ENCODE measurements at regions not wholly inside any gene's neighbourhood (a gene's known extent, or its start where the extent isn't known, plus 50 kb on each side); places are given as distances from the start of the nearest gene placed in this dataset.

- no peak overlapping the region for H3K27ac ChIP-seq (ENCODE audit: low read depth, low read length)
- H3K36me3 ChIP-seq (ENCODE audit: control insufficient read depth in 3 of 3, insufficient read depth in 3 of 3, low read length in 3 of 3) = no peaks in the 10 kb centered on the region
- H3K9ac ChIP-seq (ENCODE audit: low read depth in 1 of 3, low read length in 3 of 3) = no peak overlapping the region
- H3K9me3 ChIP-seq (ENCODE audit: control insufficient read depth in 3 of 3, low read length in 3 of 3) = no peaks in the 10 kb centered on the region
- H3K4me3 ChIP-seq (ENCODE audit: low read length in 3 of 3) = no peak overlapping the region
- peaks cover 3 to 9% (median 8%) of the 10 kb centered on the region in 3 donors for H3K4me1 ChIP-seq (ENCODE audit: control insufficient read depth in 3 of 3, insufficient read depth in 3 of 3, low read length in 3 of 3)
- H3K27me3 ChIP-seq (ENCODE audit: control insufficient read depth in 3 of 3, insufficient read depth in 3 of 3, low read length in 3 of 3) = no peaks in the 10 kb centered on the region
These were observed 72.8 kb upstream of the PLCL2 start for GRCh38 chr3:16811950-16812349.

- no peak overlapping the region for H3K4me3 ChIP-seq (ENCODE audit: low read length in 3 of 3)
- H3K27me3 ChIP-seq (ENCODE audit: control insufficient read depth in 3 of 3, insufficient read depth in 3 of 3, low read length in 3 of 3) = no peaks in the 10 kb centered on the region
- peaks cover 0 to 7% (median 5%) of the 10 kb centered on the region in 3 donors for H3K4me1 ChIP-seq (ENCODE audit: control insufficient read depth in 3 of 3, insufficient read depth in 3 of 3, low read length in 3 of 3)
- H3K36me3 ChIP-seq (ENCODE audit: control insufficient read depth in 3 of 3, insufficient read depth in 3 of 3, low read length in 3 of 3) = no peaks in the 10 kb centered on the region
- no peak overlapping the region for H3K9ac ChIP-seq (ENCODE audit: low read depth in 1 of 3, low read length in 3 of 3)
- H3K9me3 ChIP-seq (ENCODE audit: control insufficient read depth in 3 of 3, low read length in 3 of 3) = no peaks in the 10 kb centered on the region
- H3K27ac ChIP-seq (ENCODE audit: low read depth, low read length) = no peak overlapping the region
These were observed 71.4 kb upstream of the PLCL2 start for GRCh38 chr3:16813336-16813735.

GRCh38 chr3:16816048-16816780, 68.5 kb upstream of the PLCL2 start:
- H3K9ac ChIP-seq (ENCODE audit: low read depth in 1 of 3, low read length in 3 of 3) = no peak overlapping the region
- no peaks in the 10 kb centered on the region for H3K9me3 ChIP-seq (ENCODE audit: control insufficient read depth in 3 of 3, low read length in 3 of 3)
- H3K36me3 ChIP-seq (ENCODE audit: control insufficient read depth in 3 of 3, insufficient read depth in 3 of 3, low read length in 3 of 3) = no peaks in the 10 kb centered on the region
- H3K27ac ChIP-seq (ENCODE audit: low read depth, low read length) = no peak overlapping the region
- no peaks in the 10 kb centered on the region for H3K27me3 ChIP-seq (ENCODE audit: control insufficient read depth in 3 of 3, insufficient read depth in 3 of 3, low read length in 3 of 3)
- no peak overlapping the region for H3K4me3 ChIP-seq (ENCODE audit: low read length in 3 of 3)
- H3K4me1 ChIP-seq (ENCODE audit: control insufficient read depth in 3 of 3, insufficient read depth in 3 of 3, low read length in 3 of 3) = no peaks in the 10 kb centered on the region

- Histone ChIP-seq H3K9ac (ENCODE audit: low read depth in 1 of 3, low read length in 3 of 3) (no peak overlapping the region), H3K4me1 (ENCODE audit: control insufficient read depth in 3 of 3, insufficient read depth in 3 of 3, low read length in 3 of 3) (no peaks in the 10 kb centered on the region), H3K27ac (ENCODE audit: low read depth, low read length) (no peak overlapping the region), H3K36me3 (ENCODE audit: control insufficient read depth in 3 of 3, insufficient read depth in 3 of 3, low read length in 3 of 3) (no peaks in the 10 kb centered on the region), H3K9me3 (ENCODE audit: control insufficient read depth in 3 of 3, low read length in 3 of 3) (no peaks in the 10 kb centered on the region), H3K27me3 (ENCODE audit: control insufficient read depth in 3 of 3, insufficient read depth in 3 of 3, low read length in 3 of 3) (no peaks in the 10 kb centered on the region), H3K4me3 (ENCODE audit: low read length in 3 of 3) (no peak overlapping the region)
These were observed 67.6 kb upstream of the PLCL2 start for GRCh38 chr3:16817197-16817596.

GRCh38 chr3:16818194-16818593, 66.6 kb upstream of the PLCL2 start:
- Histone ChIP-seq H3K36me3 (ENCODE audit: control insufficient read depth in 3 of 3, insufficient read depth in 3 of 3, low read length in 3 of 3) (no peaks in the 10 kb centered on the region), H3K4me1 (ENCODE audit: control insufficient read depth in 3 of 3, insufficient read depth in 3 of 3, low read length in 3 of 3) (no peaks in the 10 kb centered on the region), H3K27me3 (ENCODE audit: control insufficient read depth in 3 of 3, insufficient read depth in 3 of 3, low read length in 3 of 3) (no peaks in the 10 kb centered on the region), H3K9ac (ENCODE audit: low read depth in 1 of 3, low read length in 3 of 3) (no peak overlapping the region), H3K4me3 (ENCODE audit: low read length in 3 of 3) (no peak overlapping the region), H3K9me3 (ENCODE audit: control insufficient read depth in 3 of 3, low read length in 3 of 3) (no peaks in the 10 kb centered on the region), H3K27ac (ENCODE audit: low read depth, low read length) (no peak overlapping the region)

GRCh38 chr3:16818945-16819344, 65.8 kb upstream of the PLCL2 start:
- Histone ChIP-seq H3K9me3 (ENCODE audit: control insufficient read depth in 3 of 3, low read length in 3 of 3) (no peaks in the 10 kb centered on the region), H3K27me3 (ENCODE audit: control insufficient read depth in 3 of 3, insufficient read depth in 3 of 3, low read length in 3 of 3) (no peaks in the 10 kb centered on the region), H3K27ac (ENCODE audit: low read depth, low read length) (no peak overlapping the region), H3K4me1 (ENCODE audit: control insufficient read depth in 3 of 3, insufficient read depth in 3 of 3, low read length in 3 of 3) (no peaks in the 10 kb centered on the region), H3K9ac (ENCODE audit: low read depth in 1 of 3, low read length in 3 of 3) (no peak overlapping the region), H3K4me3 (ENCODE audit: low read length in 3 of 3) (no peak overlapping the region), H3K36me3 (ENCODE audit: control insufficient read depth in 3 of 3, insufficient read depth in 3 of 3, low read length in 3 of 3) (no peaks in the 10 kb centered on the region)

- H3K27ac ChIP-seq (ENCODE audit: low read depth, low read length) = no peak overlapping the region
- H3K9ac ChIP-seq (ENCODE audit: low read depth in 1 of 3, low read length in 3 of 3) = no peak overlapping the region
- no peaks in the 10 kb centered on the region for H3K9me3 ChIP-seq (ENCODE audit: control insufficient read depth in 3 of 3, low read length in 3 of 3)
- no peak overlapping the region for H3K4me3 ChIP-seq (ENCODE audit: low read length in 3 of 3)
- H3K4me1 ChIP-seq (ENCODE audit: control insufficient read depth in 3 of 3, insufficient read depth in 3 of 3, low read length in 3 of 3) = no peaks in the 10 kb centered on the region
- no peaks in the 10 kb centered on the region for H3K36me3 ChIP-seq (ENCODE audit: control insufficient read depth in 3 of 3, insufficient read depth in 3 of 3, low read length in 3 of 3)
- H3K27me3 ChIP-seq (ENCODE audit: control insufficient read depth in 3 of 3, insufficient read depth in 3 of 3, low read length in 3 of 3) = no peaks in the 10 kb centered on the region
These were observed 64.3 kb upstream of the PLCL2 start for GRCh38 chr3:16820485-16820884.

GRCh38 chr3:16821053-16821452, 63.7 kb upstream of the PLCL2 start:
- Histone ChIP-seq H3K27ac (ENCODE audit: low read depth, low read length) (no peak overlapping the region), H3K9ac (ENCODE audit: low read depth in 1 of 3, low read length in 3 of 3) (no peak overlapping the region)

GRCh38 chr3:16824081-16824696, 60.6 kb upstream of the PLCL2 start:
- Histone ChIP-seq H3K4me3 (ENCODE audit: low read length in 3 of 3) (no peak overlapping the region), H3K9ac (ENCODE audit: low read depth in 1 of 3, low read length in 3 of 3) (no peak overlapping the region), H3K27me3 (ENCODE audit: control insufficient read depth in 3 of 3, insufficient read depth in 3 of 3, low read length in 3 of 3) (no peaks in the 10 kb centered on the region), H3K9me3 (ENCODE audit: control insufficient read depth in 3 of 3, low read length in 3 of 3) (no peaks in the 10 kb centered on the region), H3K36me3 (ENCODE audit: control insufficient read depth in 3 of 3, insufficient read depth in 3 of 3, low read length in 3 of 3) (no peaks in the 10 kb centered on the region), H3K4me1 (ENCODE audit: control insufficient read depth in 3 of 3, insufficient read depth in 3 of 3, low read length in 3 of 3) (no peaks in the 10 kb centered on the region), H3K27ac (ENCODE audit: low read depth, low read length) (no peak overlapping the region)

More at GRCh38 chr3:16821053-16821452, 63.7 kb upstream of the PLCL2 start:
- Histone ChIP-seq H3K9me3 (ENCODE audit: control insufficient read depth in 3 of 3, low read length in 3 of 3) (no peaks in the 10 kb centered on the region), H3K4me3 (ENCODE audit: low read length in 3 of 3) (no peak overlapping the region), H3K36me3 (ENCODE audit: control insufficient read depth in 3 of 3, insufficient read depth in 3 of 3, low read length in 3 of 3) (no peaks in the 10 kb centered on the region), H3K27me3 (ENCODE audit: control insufficient read depth in 3 of 3, insufficient read depth in 3 of 3, low read length in 3 of 3) (no peaks in the 10 kb centered on the region), H3K4me1 (ENCODE audit: control insufficient read depth in 3 of 3, insufficient read depth in 3 of 3, low read length in 3 of 3) (no peaks in the 10 kb centered on the region)

GRCh38 chr3:16825617-16826204, 59.0 kb upstream of the PLCL2 start:
- Histone ChIP-seq H3K27me3 (ENCODE audit: control insufficient read depth in 3 of 3, insufficient read depth in 3 of 3, low read length in 3 of 3) (no peaks in the 10 kb centered on the region), H3K27ac (ENCODE audit: low read depth, low read length) (no peak overlapping the region), H3K4me3 (ENCODE audit: low read length in 3 of 3) (no peak overlapping the region), H3K9ac (ENCODE audit: low read depth in 1 of 3, low read length in 3 of 3) (no peak overlapping the region), H3K4me1 (ENCODE audit: control insufficient read depth in 3 of 3, insufficient read depth in 3 of 3, low read length in 3 of 3) (no peaks in the 10 kb centered on the region), H3K36me3 (ENCODE audit: control insufficient read depth in 3 of 3, insufficient read depth in 3 of 3, low read length in 3 of 3) (no peaks in the 10 kb centered on the region), H3K9me3 (ENCODE audit: control insufficient read depth in 3 of 3, low read length in 3 of 3) (no peaks in the 10 kb centered on the region)
